NB4 (cell line): ENCODE measurements at regions not wholly inside any gene's neighbourhood (a gene's known extent, or its start where the extent isn't known, plus 50 kb on each side); places are given as distances from the start of the nearest gene placed in this dataset.

Source experiments
- DNase-seq: peaks from one replicate; pipeline ENCODE4 v3.0.0; 2010; ENCODE audit warnings: low read depth
- H3K4me3 ChIP-seq: one replicate; pipeline ENCODE4 v1.5.1; 2011; ENCODE audit warnings: mild to moderate bottlenecking, low read depth, low read length, moderate library complexity
- MYC ChIP-seq: IDR thresholded peaks from 2 replicates; pipeline ENCODE4 v1.6.1; 2011; ENCODE audit warnings: low read depth, low read length
- POLR2A ChIP-seq: IDR thresholded peaks from 2 replicates; pipeline ENCODE4 v1.6.1; 2011; ENCODE audit warnings: mild to moderate bottlenecking; ENCODE audit not compliant: insufficient read length; ENCODE audit errors: extremely low read depth
- TF ChIP-seq, protein P1 (sequence below): IDR thresholded peaks from 2 replicates; pipeline ENCODE4 v1.6.1; 2011; ENCODE audit warnings: low read depth, low read length
- TF ChIP-seq, protein P2 (sequence below): IDR thresholded peaks from one replicate; pipeline ENCODE4 v1.5.1; 2012; ENCODE audit warnings: low read depth, low read length

DNA sequence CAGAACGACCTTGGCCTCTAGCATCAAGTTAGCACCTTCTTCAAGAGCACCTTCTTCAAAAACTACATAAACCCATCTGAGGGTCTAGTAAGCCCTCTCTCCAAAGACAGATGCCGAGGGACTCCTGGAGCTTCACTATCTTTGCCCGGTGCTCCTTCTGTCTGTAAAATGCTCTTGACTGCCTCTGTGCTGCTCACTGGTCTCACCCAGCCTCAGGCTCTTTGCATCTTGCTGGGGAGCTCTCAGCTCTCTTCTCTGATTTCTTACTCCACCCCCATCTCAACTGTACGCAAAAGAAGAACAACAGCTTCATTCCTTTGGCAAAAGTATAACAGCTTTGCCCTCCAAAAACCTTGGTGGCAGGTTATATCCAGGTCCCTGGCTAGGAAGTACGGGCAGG lies 404.2 kb downstream of the KLF12 start:
- no peak for DNase-seq
- no peak overlapping the region for H3K4me3 ChIP-seq
- TF ChIP-seq POLR2A, result no peak
- TF ChIP-seq, protein P1, sequence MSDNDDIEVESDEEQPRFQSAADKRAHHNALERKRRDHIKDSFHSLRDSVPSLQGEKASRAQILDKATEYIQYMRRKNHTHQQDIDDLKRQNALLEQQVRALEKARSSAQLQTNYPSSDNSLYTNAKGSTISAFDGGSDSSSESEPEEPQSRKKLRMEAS, result no peak
- no peak for TF ChIP-seq MYC
- TF ChIP-seq, protein P2, sequence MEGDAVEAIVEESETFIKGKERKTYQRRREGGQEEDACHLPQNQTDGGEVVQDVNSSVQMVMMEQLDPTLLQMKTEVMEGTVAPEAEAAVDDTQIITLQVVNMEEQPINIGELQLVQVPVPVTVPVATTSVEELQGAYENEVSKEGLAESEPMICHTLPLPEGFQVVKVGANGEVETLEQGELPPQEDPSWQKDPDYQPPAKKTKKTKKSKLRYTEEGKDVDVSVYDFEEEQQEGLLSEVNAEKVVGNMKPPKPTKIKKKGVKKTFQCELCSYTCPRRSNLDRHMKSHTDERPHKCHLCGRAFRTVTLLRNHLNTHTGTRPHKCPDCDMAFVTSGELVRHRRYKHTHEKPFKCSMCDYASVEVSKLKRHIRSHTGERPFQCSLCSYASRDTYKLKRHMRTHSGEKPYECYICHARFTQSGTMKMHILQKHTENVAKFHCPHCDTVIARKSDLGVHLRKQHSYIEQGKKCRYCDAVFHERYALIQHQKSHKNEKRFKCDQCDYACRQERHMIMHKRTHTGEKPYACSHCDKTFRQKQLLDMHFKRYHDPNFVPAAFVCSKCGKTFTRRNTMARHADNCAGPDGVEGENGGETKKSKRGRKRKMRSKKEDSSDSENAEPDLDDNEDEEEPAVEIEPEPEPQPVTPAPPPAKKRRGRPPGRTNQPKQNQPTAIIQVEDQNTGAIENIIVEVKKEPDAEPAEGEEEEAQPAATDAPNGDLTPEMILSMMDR, result no peak

- H3K4me3 ChIP-seq, result no peak overlapping the region
- TF ChIP-seq, protein P1, result no peak
- TF ChIP-seq, protein P2, result no peak
- no peak for TF ChIP-seq MYC
- no peak for TF ChIP-seq POLR2A
- no peak for DNase-seq
Measured at GRCh38 chr13:73729046-73729445, 405.2 kb downstream of the KLF12 start.

DNA sequence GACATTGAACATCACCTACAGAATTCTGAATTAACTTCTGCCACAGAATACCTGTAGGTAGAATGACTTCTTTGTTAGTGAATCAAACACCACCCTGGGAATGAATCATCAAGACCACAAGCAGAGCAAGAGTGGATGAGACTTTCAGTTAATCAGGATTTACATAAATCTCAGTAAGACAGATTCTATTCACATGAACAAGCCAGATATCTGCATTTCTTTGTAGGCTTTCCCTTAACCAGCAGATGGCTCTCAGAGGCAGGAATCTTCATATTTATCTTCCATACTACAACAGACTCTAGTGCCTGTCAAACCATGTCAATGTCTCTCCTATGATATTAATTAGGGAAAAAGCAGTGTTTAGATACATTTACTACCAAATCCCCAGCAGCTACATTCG lies 412.1 kb downstream of the KLF12 start:
- no peak for DNase-seq
- H3K4me3 ChIP-seq, result no peak overlapping the region
- TF ChIP-seq, protein P1, result no peak
- no peak for TF ChIP-seq MYC
- TF ChIP-seq, protein P2, result no peak
- TF ChIP-seq POLR2A, result no peak

- no peak overlapping the region for H3K4me3 ChIP-seq
- TF ChIP-seq, protein P1, result no peak
- TF ChIP-seq POLR2A, result no peak
- TF ChIP-seq, protein P2, result no peak
- TF ChIP-seq MYC, result no peak
- no peak for DNase-seq
Measured at GRCh38 chr13:73721571-73721970, 412.6 kb downstream of the KLF12 start.

GRCh38 chr13:73720216-73720840 lies 413.9 kb downstream of the KLF12 start:
- TF ChIP-seq MYC (no peak), POLR2A (no peak)
- TF ChIP-seq, protein P1, result no peak
- TF ChIP-seq, protein P2, result no peak
- H3K4me3 ChIP-seq, result no peak overlapping the region
- no peak for DNase-seq

DNA sequence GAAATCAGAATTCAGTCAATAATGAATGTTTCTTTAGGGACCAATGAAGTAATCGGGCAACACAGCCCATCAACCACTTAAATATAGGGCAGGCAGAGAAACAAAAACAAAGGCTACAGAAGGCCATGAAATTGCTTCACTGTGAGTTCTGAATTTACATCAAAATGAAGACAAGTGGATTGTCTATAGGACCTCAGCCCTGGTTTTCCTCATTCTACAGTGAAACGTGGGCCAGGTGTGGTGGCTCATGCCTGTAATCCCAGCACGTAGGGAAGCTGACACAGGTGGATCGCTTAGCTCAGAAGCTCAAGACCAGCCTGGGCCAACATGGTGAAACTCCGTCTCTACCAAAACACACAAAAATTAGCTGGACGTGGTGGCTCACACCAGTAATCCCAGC lies 416.0 kb downstream of the KLF12 start:
- TF ChIP-seq MYC (no peak), POLR2A (no peak)
- TF ChIP-seq, protein P1, result no peak
- TF ChIP-seq, protein P2, result no peak
- no peak overlapping the region for H3K4me3 ChIP-seq
- DNase-seq, result no peak
